ENCODE measurements at regions not wholly inside any gene's neighbourhood (a gene's known extent, or its start where the extent isn't known, plus 50 kb on each side); places are given as distances from the start of the nearest gene placed in this dataset.
"Not testable (repeated sequence)": the region's sequence is repeated elsewhere in the genome, so short reads cannot be mapped to it uniquely, and the experiment has no call there.

DNA sequence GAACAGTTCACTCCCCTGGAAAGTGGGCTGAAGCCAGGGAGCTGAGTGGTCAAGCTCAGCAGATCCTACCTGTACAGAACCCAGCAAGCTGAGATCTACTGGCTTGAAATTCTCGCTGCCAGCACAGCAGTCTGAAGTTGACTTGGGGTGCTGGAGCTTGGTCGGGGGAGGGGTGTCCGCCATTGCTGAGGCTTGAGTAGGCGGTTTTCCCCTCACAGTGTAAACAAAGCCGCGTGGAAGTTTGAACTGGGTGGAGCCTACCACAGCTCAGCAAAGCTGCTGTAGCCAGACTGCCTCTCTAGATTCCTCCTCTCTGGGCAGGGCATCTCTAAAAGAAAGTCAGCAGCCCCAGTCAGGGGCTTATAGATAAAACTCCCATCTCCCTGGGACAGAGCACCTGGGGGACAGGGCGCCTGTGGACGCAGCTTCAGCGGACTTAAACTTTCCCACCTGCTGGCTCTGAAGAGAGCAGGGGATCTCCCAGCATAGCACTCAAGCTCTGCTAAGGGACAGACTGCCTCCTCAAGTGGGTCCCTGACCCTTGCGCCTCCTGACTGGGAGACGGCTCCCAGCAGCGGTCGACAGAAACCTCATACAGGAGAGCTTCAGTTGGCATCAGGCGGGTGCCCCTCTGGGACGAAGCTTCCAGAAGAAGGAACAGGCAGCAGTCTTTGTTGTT, 135.3 kb upstream of the HS3ST4 start:
- TF ChIP-seq, protein P1, sequence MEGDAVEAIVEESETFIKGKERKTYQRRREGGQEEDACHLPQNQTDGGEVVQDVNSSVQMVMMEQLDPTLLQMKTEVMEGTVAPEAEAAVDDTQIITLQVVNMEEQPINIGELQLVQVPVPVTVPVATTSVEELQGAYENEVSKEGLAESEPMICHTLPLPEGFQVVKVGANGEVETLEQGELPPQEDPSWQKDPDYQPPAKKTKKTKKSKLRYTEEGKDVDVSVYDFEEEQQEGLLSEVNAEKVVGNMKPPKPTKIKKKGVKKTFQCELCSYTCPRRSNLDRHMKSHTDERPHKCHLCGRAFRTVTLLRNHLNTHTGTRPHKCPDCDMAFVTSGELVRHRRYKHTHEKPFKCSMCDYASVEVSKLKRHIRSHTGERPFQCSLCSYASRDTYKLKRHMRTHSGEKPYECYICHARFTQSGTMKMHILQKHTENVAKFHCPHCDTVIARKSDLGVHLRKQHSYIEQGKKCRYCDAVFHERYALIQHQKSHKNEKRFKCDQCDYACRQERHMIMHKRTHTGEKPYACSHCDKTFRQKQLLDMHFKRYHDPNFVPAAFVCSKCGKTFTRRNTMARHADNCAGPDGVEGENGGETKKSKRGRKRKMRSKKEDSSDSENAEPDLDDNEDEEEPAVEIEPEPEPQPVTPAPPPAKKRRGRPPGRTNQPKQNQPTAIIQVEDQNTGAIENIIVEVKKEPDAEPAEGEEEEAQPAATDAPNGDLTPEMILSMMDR (conservative IDR thresholded peaks at IDR 0.05; ENCODE audit: low read depth in 2 of 2), result not testable (repeated sequence)
- TF ChIP-seq POLR2AphosphoS5 (IDR thresholded peaks at IDR 0.05; ENCODE audit: low read depth); EZH2 (IDR thresholded peaks at IDR 0.05; ENCODE audit: low read depth, unreplicated experiment); JUNB (IDR thresholded peaks at IDR 0.05; ENCODE audit: unreplicated experiment): not testable (repeated sequence)

Data from GM23338 (cell line).